DMS53 treated with DMSO at 0.1 percent for 48 hours (cell line): ENCODE measurements at regions not wholly inside any gene's neighbourhood (a gene's known extent, or its start where the extent isn't known, plus 50 kb on each side); places are given as distances from the start of the nearest gene placed in this dataset.
"Not testable (repeated sequence)": the region's sequence is repeated elsewhere in the genome, so short reads cannot be mapped to it uniquely, and the experiment has no call there.

Experiments used
- DNase-seq: peaks from one replicate; lab custom pipeline; 2025; ENCODE audit not compliant: unreplicated experiment; lab: John Stamatoyannopoulos, UW

DNA sequence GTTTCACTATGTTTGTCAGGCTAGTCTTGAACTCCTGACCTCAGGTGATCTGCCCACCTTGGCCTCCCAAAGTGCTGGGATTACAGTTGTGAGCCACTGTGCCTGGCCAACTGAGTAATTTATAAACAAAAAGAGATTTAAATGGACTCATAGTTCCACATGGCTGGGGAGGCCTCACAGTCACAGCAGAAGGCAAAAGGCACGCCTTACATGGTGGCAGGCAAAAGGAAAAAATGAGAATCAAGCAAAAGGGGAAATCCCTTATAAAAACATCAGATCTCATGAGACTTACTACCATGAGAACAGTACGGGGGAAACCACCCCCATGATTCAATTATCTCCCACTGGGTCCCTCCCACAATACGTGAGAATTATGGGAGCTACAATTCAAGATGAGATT is 73.2 kb upstream of the TIAM1 start:
- not testable (repeated sequence) for DNase-seq

DNA sequence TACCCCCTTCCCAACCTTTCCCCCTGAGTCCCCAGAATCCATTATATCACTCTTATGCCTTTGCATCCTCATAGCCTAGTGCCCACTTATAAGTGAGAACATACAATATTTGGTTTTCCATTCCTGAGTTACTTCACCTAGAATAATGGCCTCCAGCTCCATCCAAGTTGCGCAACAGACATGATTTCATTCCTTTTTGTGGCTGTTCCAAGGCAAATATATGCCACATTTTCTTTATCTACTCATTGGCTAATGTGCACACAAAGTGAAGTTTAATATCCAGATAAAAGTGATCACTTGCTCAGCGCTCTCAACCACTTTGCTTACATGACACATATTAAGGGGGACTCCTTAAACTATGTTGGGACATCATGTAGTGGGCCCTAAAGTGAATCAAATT is 72.4 kb upstream of the TIAM1 start:
- DNase-seq, result no peak

DNA sequence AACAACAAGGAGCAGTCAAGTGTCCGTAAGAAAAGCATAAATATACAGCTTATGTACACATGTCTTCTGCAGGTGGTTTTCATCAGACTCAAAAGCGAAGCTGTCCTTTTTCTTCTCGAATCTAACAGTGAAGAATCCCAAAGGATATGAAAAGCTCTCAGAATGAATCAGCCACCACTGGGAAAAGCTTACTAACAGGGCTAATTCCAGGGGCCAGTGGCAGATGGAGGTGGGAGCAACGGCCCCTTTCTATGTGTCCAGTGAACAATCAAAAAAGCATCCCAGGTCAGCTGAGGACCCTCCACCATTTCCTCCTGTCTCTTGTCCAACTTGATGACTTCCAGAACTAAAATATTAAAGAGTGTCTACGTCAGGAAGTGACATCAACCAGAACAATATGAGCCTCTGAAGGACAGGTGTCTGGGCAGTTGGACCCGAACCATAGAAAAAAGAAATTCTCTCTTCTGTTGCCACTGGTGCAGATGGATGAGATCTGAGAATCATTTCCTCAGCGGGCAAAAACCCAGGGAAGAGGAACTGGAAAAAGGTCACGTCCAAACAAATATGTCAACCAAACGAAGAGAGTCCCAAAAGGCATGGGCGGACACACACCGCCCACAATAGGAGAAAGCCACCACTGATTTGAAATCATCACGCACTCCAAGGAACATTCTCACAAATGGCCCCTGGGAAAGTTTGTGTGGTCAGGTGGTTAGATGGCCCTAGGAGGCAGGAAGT is 70.4 kb upstream of the TIAM1 start:
- DNase-seq, result no peak

DNA sequence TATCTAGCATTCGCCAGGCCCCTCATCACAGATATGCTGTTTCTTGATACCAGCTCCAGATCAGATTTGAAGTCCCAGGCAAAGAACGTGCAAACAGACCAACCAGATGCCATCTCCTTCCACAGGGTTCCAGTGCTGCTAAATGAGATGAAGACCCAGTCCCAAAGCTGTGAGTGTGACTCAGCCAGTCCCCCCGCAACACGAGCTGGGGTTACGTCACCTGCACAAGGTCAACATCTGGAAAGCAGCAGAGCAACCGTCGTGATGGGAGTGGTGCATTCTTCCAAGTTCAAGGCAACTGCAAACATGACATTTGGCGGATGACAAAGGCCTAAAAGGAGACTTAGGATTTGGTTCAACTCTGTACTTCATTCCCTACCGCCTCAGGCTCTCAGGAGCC is 69.6 kb upstream of the TIAM1 start:
- no peak for DNase-seq

DNA sequence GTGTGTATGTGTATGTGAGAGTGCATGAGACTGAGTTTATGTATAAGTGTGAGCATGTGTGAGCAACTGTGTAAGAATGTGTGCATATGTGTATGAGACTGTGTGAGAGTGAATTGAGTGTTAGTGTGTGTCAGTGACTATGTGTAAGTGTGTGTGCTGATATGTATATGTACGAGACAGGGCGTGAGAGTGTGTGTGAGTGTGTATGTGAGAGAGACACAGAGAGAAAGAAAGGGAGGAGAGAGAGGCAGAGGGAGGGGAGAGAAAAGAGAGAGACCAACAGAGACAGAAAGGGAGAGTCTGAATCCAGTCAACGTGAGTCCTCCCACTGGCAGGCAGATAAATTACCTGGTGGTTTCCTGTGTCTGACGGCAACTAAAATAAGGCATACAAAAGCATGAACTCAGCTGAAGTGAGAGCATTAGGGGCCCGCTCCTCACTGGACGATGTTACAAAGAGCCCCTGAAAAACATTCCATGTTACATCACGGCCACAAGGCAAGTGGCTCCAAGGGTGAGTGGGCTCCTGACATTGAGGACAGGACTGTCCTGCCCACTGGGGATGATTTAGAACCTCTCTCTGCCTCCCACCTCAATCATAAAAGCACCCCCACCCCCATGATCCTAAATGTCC is 66.6 kb upstream of the TIAM1 start:
- no peak for DNase-seq

DNA sequence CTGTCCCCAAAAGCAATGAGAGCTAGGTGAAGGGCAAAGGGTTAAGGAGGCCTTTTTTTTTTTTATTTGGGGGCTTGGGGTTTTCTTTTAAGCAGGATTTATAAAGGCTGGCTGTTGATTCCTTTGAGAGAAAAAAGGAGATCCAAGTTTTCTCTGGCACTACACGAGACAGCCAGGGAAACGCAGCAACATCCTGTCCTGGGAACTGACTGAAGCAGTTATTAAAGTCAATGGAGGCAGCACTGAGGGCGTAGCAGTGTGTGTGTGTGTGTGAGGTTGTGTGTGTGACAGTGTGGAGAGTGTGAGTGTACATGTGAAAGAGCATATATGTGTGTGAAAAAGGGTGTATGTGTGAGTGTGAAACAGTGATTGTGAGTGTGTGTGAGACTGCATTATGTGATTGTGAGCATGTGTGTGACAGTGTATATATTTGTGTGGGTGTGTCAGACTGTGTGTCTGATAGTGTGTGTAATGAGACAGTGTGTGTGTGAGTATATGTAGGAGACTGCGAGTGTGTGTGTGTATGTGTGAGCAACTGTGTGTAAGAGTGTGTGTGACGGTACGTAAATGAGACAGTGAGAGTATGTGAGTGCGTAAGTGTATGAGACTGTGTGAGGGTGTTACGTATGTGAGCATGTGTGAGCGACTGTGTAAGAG is 65.9 kb upstream of the TIAM1 start:
- no peak for DNase-seq

DNA sequence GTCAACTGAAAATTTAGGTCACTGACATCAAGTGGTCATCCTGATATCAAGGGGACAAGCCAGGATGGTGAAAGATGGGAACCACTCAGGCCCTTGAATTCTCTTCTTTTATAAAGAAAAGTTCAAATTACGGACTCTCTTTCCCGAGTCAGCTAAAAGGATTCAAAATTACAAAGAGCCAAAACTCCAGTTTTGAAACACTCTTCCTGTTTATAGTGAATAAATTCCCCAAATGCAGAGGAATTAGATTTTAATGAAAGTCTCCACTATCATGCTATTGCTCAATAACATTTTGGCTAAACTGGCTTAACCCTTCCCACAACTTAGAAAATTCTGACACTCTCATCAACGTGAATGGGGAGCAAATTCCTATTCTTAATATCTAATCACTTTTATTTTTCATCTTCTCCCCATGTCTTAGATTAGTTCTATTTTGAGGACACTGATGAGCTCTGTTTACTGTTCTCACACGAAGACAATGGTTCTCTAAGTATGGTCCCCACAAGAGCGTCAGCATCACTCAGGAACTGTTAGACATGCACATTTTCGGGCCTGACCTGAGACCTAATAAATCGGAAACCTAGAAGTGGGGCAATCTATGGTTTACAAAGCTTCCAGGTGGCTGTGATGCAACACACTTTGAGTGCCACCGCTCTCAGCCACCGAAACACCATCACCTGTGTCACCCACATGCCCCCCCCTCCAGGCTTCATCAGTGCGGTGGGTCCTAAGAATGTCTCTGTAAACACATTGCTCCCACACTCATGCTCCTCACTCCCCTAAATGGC is 64.4 kb upstream of the TIAM1 start:
- DNase-seq, result no peak

DNA sequence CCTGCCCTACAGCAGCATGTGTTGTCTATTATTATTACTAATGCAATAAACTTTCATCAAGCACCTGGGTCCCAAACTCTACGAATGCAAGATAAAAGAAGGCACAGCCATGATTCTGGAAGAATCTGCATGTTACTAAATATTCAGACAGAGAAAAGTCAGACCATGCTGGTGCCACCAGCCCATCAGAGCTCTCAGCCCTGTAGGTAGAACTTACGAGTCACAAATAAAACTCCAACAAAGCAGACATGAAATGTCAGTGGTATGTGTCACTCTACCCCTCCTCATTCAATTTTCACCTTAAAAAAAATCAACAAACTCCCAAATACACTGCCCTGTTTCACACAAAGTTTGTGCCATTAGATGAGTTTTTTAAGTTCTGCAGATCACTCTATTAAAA is 62.4 kb upstream of the TIAM1 start:
- no peak for DNase-seq

DNA sequence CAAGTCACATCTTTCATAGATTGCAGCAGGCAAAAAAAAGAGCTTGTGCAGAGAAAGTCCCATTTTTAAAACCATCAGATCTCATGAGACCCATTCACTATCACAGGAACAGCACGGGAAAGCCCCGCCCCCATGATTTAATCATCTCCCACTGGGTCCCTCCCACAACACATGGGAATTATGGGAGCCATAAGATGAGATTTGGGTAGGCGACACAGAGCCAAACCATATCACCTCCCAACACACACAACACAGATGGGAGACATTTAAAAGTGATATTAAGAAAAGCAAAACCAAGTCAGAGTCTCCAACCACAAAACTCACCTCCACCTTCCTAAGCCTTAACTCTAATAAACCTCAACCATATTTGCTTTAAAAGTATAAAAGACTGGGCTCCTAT is 61.5 kb upstream of the TIAM1 start:
- DNase-seq, result no peak

DNA sequence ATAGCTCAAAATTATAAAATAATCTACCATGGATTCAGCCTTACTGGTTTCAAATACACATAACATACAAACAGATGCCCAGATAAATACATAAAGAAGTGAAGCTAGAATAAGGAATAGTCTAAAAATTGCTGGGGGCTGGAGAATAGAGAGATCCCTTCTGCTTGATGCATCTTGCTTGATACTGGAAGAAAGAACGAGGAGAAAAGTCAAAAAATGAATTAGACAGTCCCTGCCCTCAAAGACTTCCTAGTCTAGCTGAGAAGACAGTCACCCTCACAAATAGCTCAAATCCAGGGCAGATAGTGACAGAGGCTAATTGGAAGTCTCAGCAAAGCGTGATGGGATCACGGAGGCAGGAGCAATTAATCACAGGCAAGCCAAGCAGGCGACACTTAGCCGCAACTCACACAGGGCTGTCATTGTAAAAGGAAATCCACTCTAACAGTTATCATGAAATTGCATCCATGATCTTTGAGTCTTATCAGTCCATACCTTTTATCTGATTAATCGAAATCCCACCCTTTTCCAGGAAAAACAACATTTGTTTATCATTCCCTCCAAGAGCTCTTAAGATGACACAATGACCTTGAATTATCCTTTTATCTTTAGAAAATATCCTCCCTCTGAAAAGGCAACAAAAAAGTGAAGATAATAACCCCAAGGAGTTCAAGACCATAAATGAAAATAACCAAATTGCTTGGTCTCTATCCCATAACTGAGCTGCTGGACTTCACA is 59.7 kb upstream of the TIAM1 start:
- no peak for DNase-seq

DNA sequence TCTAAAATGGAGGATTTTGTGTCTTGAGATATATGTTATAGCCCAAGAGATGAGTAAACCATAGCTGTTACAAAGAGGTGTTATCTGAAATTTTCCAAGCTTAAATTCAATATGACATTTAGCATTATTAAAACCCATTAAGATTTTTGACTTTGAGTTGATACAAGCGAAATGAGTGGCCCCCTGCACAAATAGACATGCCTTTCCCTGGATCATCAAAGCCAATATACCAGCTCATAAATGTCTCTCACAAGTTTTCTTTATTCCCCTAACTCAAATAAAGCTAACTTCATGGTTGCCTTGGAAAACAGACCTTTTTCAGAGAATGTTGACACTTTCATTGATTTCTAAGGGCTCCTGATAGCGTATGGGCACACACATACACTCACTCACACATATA is 55.5 kb upstream of the TIAM1 start:
- DNase-seq, result no peak

DNA sequence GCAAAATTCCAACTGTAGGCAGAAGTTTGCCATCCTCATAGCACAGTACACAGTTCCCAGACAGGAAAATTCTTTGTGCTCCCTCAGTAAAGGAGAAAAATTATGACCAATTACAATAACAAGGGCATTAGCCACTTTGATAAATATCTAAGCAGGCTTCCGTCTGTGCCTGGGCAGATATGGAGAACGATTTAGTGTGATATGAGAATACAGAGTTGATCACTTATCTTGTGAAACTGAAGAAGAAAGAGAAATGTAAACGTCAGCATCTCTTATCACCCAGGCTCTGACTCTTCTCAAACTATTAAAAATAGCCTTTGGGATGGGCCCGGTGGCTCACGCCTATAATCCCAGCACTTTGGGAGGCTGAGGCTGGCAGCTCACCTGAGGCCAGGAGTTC is 54.5 kb upstream of the TIAM1 start:
- DNase-seq, result no peak

DNA sequence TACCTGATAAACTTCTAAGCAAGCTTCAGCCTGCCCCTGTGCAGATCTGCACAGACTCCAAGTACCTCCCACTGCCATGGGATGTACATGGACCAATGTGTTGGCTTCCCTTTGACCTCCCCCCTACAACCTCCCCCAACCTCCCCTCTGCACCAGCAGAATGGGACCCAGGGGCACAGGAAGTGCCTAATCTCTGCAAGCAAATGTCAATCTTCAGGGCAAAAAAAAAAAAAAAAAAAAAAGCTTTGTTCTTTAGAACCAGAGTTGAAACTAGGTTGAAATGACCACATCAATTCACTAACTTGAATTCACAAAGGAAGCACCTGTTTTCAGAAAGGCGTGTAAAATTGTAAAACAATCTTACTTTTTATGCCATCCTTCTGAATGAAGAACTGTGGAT is 53.9 kb upstream of the TIAM1 start:
- no peak for DNase-seq

DNA sequence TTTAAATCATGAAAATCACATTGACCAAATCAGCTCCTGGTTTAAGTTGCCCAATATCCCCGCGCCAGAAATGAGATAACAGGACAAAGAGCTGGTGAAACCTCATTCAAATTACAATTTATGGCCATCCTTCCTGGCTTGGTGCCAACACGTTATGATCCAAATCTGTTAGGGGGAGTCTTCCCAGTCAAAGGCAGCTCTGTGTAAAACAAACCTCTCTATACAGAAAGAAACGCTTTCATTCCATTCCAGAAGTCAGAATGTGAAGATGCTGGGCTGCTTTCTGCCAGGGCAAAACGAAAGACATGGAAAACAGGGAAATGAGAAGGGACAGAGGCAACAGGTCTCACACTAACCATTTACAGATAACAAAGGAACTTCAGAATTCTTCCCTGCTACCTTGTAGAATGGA is 53.5 kb upstream of the TIAM1 start:
- no peak for DNase-seq

DNA sequence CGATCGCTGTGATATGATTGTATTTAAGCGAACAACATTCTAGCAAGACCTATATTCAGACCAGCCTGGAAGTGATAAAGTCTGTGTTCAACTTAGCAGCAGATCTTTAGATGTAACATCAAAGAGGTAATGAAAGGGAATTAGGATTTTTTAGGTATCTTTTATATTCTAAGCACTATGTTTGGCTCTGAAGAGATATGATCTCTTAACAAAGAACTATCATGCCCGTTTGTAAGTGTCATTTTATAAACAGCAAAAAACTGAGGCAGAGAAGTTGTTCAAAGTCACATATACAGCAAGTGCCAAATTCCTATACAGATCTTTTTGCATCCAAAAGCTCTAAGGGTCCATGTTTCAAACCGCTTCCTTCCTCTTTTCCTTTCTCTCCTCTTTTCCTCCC is 53.0 kb upstream of the TIAM1 start:
- no peak for DNase-seq

DNA sequence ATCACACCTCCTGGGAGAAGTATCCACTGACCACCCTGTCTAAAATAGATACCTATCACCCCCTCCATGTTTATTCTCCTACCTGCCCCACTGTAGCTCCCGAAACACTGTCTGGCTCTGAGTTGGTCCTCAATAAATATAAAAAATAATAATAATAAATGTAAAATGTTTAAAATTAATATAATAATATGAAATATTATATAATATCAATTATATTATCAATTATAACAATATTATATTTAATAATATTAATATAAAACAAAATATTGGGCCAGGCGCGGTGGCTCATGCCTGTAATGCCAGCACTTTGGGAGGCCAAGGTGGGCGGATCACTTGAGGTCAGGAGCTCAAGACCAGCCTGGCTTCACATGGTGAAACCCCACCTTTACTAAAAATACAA is 52.3 kb upstream of the TIAM1 start:
- no peak for DNase-seq

DNA sequence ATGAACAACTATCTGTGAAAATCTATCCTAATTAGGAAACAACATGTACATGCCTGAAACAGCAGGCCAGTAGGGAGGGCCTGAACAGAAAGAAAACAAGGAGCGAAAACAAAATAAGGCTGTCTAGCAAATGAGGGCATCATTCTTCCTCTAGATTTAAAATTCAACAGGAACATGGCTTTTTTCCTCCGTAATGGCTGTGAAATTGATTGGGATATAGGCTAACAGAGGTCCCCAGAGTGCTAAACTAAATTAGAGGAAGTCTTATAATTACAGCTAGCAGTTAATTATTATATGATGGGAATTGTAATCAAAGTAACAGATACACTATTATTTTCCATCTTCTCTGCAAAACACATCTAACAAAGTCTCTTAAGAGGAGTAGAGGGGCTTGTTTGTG is 51.7 kb upstream of the TIAM1 start:
- no peak for DNase-seq

DNA sequence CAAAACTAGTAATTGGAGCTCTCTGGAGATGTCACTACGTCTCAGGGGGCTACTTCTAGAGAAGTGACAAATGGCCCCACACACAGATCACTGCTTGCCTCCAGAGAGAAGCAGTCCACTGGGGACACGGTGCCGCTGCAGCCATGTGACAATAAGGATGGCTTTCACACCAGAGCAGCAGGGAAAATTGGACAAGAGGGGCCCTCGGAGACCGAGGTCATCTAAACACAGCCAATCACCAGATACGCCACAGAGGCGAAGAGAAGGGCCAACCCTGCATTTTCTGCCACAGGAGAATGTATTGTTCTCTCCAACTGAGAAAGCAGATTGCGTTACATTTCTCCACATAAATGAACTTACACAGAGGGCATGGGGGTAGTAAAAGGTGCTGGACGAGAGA is 51.2 kb upstream of the TIAM1 start:
- DNase-seq, result no peak

DNA sequence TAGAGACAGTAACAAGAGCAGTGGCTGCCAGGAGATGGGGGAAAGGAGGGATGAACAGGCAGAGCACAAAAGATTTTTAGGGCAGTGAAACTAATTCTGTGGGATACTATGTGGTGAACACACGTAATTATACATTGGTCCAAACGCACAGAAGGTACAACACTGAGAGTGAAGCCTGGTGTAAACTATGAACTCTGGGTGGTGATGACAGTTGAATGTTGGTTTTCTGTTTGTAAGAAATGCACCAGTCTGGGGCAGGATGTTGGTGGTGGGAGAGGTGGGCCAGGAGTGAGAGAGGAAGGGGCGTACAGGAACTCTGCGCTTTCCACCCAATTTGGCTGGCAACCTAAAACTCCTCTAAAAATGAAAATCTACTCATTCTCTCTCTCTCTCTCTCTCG is 50.2 kb upstream of the TIAM1 start:
- DNase-seq, result no peak
